AG09309 (cell line): ENCODE measurements at regions not wholly inside any gene's neighbourhood (a gene's known extent, or its start where the extent isn't known, plus 50 kb on each side); places are given as distances from the start of the nearest gene placed in this dataset.

Source experiments
- DNase-seq: peaks from one replicate; pipeline ENCODE4 v3.0.0-alpha.2; 2010; ENCODE audit warnings: low read depth
- H3K4me3 ChIP-seq: 2 replicates; pipeline ENCODE4 v1.5.1; 2011; ENCODE audit warnings: mild to moderate bottlenecking, low read depth, low read length, moderate library complexity; ENCODE audit not compliant: control insufficient read depth
- CTCF ChIP-seq: IDR thresholded peaks from 2 replicates; pipeline ENCODE4 v1.5.1; 2011; ENCODE audit warnings: mild to moderate bottlenecking, low read depth, low read length, inconsistent platforms; ENCODE audit not compliant: insufficient read depth, control insufficient read depth; ENCODE audit errors: missing control alignments

GRCh38 chr2:225226441-225226840, 173.1 kb upstream of the NYAP2 start:
- H3K4me3 ChIP-seq, result no peak overlapping the region
- TF ChIP-seq CTCF, result no peak
- no peak for DNase-seq

GRCh38 chr2:225223301-225223700, 176.2 kb upstream of the NYAP2 start:
- H3K4me3 ChIP-seq, result no peak overlapping the region
- DNase-seq, result no peak
- TF ChIP-seq CTCF, result no peak

- no peak for TF ChIP-seq CTCF
- DNase-seq, result no peak
- no peak overlapping the region for H3K4me3 ChIP-seq
These were observed 165.2 kb upstream of the DOCK10 start for GRCh38 chr2:225207471-225207870.

- H3K4me3 ChIP-seq, result no peak overlapping the region
- no peak for TF ChIP-seq CTCF
- no peak for DNase-seq
These were observed 164.8 kb upstream of the DOCK10 start for GRCh38 chr2:225207043-225207442.

GRCh38 chr2:225196579-225196978, 154.3 kb upstream of the DOCK10 start:
- no peak overlapping the region for H3K4me3 ChIP-seq
- TF ChIP-seq CTCF, result no peak
- DNase-seq, result no peak

GRCh38 chr2:225192869-225193268, 150.6 kb upstream of the DOCK10 start:
- TF ChIP-seq CTCF, result no peak
- H3K4me3 ChIP-seq, result no peak overlapping the region
- DNase-seq, result no peak

GRCh38 chr2:225190987-225191386, 148.7 kb upstream of the DOCK10 start:
- no peak for TF ChIP-seq CTCF

More at GRCh38 chr2:225190987-225191386, 148.7 kb upstream of the DOCK10 start:
- H3K4me3 ChIP-seq, result no peak overlapping the region
- no peak for DNase-seq
